ENCODE measurements at regions not wholly inside any gene's neighbourhood (a gene's known extent, or its start where the extent isn't known, plus 50 kb on each side); places are given as distances from the start of the nearest gene placed in this dataset.
A peak's percentile ranks its signal among the peaks of the same experiment; 100 is the strongest.
"Not testable (repeated sequence)": the region's sequence is repeated elsewhere in the genome, so short reads cannot be mapped to it uniquely, and the experiment has no call there.

GRCh38 chr2:78817430-78817829 is 208.1 kb upstream of the REG3G start:
- DNase-seq (ENCODE audit: low spot score): no peak

DNA sequence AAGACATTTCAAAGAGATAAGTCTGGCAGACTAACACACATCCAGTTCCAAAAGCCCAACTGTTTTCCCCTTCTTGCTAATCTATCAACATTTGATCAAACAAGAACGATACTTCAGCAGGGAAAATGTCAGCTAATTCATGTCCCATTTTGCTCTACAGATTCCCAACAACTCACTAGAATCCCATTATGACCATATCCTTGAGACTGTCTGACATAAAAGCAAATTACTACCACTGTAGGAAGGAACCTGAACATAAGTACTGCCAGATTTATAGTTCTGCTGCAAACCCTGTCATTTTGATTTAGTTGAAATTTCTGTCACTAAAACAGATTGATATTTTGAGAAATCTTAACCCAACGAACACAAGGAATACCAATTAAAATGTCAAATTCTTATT is 193.0 kb upstream of the REG3G start:
- DNase-seq (ENCODE audit: low spot score): no peak

DNA sequence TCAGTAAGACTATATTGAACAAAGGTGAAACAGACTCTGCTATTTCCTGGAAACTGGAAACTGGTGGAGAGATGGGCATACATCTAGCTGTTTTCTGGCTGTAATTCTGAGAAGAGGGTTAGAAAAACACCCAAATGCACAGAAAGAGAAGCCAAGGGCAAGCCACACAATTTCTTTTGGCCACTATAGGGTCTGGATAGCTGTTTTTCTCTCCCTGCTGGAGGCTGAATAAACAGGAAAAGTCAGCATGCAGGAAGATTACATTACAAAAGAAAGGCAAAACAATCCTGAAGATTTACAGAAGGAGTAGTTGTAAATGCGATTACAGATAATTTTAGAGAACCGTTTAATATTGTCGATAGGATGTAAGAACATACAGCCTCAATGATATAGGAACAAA is 186.2 kb upstream of the REG3G start:
- DNase-seq (ENCODE audit: low spot score): no peak

DNA sequence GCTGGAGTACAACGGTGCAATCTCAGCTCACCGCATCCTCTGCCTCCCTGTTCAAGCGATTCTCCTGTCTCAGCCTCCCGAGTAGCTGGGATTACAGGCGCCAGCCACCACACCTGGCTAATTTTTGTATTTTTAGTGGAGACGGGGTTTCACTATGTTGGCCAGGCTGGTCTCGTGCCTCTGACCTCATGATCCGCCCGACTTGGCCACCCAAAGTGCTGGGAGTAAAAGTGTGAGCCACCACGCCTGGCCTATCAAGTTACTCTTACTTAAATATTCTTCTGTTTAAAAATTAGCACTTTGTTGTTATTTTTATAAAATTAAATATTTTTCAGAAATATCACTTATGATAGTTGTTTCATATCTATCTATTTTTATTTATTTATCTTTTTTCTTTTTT is 185.2 kb upstream of the REG3G start:
- DNase-seq (ENCODE audit: low spot score): not testable (repeated sequence)

- peak; percentile 66 for DNase-seq (ENCODE audit: low spot score)
Measured at GRCh38 chr2:78845664-78846185, 179.8 kb upstream of the REG3G start.

- DNase-seq (ENCODE audit: low spot score): no peak
Measured at GRCh38 chr2:78861546-78861945, 164.0 kb upstream of the REG3G start.

GRCh38 chr2:78864205-78864604 is 161.3 kb upstream of the REG3G start:
- DNase-seq (ENCODE audit: low spot score): no peak

DNA sequence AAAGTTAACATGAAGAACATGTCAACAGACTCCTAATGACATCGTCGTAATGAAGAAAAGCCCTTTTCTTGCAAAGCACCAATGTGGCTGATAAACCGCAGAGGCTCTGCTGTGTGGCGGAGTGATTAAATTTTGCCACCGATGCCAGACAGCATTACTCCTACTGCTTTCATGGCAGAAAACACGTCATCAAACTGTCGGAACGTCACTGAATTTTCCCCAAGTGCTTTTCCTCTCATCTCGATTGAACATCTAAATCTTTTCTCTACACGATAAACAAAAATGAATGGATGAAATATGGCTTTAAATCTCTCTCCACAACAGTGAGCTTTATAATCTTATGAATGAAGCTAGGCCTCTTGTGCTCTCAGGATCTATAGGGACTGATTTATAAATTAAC is 159.8 kb upstream of the REG3G start:
- no peak for DNase-seq (ENCODE audit: low spot score)

GRCh38 chr2:78870343-78870967 is 155.0 kb upstream of the REG3G start:
- no peak for DNase-seq (ENCODE audit: low spot score)

DNA sequence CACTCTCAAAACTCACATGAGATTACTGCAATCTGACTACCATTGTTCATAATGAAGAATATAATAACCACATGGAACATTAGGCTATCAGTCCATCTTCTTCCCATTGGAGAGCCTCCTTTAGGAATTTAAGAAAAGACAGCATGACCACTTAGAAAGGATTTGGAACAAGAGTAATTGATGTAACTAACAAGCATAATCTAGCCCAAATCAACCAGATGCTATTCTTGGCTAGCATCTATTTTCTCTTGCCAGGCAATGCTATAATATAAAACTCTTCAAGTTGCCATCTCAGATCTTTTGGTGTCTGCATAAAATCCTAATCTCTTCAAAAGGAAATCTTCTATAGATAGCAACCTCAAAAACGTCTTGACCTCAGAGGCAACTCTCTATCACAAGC is 152.0 kb upstream of the REG3G start:
- no peak for DNase-seq (ENCODE audit: low spot score)

GRCh38 chr2:78876316-78876688 is 149.2 kb upstream of the REG3G start:
- DNase-seq (ENCODE audit: low spot score): no peak

DNA sequence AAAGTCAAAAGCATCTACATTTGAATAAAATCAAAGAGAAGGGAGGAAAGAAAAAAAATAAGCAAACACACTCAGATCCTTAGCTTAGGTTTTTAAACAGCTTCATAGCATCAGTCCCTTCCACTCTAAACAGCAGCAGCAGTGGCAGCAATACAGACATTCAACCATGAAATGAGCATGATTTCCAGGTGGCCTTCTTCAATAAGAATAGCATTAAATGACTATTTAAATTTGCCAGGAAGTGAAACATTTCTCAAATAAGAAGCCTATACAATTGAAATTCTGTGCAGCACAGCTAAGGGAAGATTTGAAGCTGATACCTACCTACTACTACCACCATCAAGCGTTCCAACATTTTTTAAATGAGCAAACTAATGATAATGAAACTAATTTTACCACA is 138.1 kb upstream of the REG3G start:
- no peak for DNase-seq (ENCODE audit: low spot score)

- no peak for DNase-seq (ENCODE audit: low spot score)
Measured at GRCh38 chr2:78890935-78891334, 134.6 kb upstream of the REG3G start.

DNA sequence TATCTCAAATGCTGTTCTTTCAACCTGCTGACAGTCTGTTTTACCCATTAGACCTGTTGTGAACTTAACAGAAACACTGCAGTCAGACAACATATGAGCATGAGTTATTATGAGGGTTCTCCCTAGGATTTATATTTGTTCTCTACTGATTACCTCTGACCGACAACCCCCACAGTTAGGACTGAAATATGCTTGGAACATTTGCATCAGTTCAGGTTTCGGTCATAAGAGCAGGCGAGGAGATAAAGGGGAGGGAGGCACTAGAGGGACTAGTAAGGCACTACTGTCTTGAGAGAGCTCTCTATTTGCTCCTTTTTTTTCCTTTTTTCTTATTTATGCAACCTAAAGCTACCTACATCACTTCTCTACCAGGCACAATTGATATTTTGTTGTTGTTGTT is 133.2 kb upstream of the REG3G start:
- DNase-seq (ENCODE audit: low spot score): no peak

- DNase-seq (ENCODE audit: low spot score): peak; percentile 80
Measured at GRCh38 chr2:78895022-78895421, 130.5 kb upstream of the REG3G start.

GRCh38 chr2:78896536-78896935 is 129.0 kb upstream of the REG3G start:
- no peak for DNase-seq (ENCODE audit: low spot score)

DNA sequence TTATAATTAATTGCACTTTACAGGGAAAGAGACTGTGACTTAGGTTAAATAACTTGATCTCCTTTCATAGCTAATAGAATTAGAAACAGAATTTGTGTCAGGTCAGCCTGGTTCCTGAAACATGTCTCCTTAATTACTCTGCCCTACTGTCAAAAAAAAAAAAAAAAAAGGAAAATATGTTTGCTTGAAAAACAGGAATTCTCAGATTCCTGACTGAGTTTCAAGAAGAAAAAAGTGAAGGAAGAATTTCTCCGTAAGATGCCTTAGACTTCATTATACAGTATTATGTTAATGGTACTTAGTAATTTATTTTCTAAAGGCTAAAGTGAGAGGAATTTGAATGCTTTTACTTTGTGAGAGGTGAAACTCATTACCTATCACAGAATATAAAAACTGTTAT is 118.4 kb upstream of the REG3G start:
- no peak for DNase-seq (ENCODE audit: low spot score)

- DNase-seq (ENCODE audit: low spot score): no peak
Measured at GRCh38 chr2:78908973-78909372, 116.5 kb upstream of the REG3G start.

- no peak for DNase-seq (ENCODE audit: low spot score)
Measured at GRCh38 chr2:78910376-78910775, 115.1 kb upstream of the REG3G start.

DNA sequence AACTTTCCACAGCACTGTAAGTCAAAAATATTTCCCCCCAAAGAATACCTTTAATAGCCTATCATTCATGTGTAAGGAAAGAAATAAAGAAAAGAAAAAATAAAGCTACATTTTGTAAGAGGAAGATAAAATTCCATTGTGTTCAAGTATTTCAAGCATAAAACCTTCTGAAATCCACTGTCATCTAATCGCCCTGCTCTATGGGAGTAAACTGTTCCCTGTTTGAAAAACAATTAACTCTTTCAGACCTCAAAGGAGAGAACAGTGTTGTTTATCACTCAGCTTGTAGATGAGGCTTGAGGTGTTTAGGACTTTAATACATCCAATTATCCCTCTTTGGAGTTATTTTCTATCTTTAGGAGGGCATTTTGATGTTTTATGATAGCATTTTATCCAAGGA is 112.2 kb upstream of the REG3G start:
- DNase-seq (ENCODE audit: low spot score): no peak

- DNase-seq (ENCODE audit: low spot score): no peak
Measured at GRCh38 chr2:78925258-78925657, 100.2 kb upstream of the REG3G start.

GRCh38 chr2:78928502-78928901 is 97.0 kb upstream of the REG3G start:
- DNase-seq (ENCODE audit: low spot score): no peak

DNA sequence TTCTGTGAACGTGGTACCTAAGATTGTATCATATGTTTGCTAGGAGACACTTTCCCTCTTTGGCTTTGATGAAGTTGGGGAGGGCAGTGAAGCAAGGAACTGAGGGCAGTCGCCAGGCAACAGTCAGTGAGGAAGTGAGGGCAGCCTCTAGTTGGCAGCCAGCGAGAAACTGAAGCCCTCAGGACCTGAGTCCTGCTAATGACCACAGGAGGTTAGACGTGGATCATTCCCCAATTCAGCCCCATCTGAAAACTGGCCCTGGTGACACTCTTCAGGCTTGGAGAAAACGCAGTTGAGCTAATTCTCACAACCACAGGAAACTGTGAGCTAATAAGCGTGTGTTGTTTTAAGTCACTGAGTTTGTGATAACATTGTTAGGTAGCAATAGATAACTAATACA is 84.5 kb upstream of the REG3G start:
- DNase-seq (ENCODE audit: low spot score): no peak

DNA sequence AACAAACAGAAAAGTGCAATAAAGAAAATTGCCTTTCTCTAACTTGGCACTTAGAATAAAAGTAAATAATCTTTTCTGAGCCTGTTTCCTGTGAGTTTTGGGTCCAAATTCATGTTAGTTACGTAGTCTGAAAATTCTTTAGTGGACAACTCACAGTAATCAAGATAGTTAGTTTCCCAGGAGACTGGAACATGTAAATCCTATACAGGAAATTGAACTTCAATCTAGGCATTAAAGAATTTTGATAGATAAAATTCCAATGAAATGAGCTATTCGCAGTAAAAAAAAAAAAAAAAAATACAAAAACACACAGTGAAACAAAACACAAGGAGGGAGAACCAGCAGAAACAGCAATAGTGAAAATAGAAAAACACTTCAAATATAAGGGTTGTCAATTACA is 83.8 kb upstream of the REG3G start:
- no peak for DNase-seq (ENCODE audit: low spot score)

DNA sequence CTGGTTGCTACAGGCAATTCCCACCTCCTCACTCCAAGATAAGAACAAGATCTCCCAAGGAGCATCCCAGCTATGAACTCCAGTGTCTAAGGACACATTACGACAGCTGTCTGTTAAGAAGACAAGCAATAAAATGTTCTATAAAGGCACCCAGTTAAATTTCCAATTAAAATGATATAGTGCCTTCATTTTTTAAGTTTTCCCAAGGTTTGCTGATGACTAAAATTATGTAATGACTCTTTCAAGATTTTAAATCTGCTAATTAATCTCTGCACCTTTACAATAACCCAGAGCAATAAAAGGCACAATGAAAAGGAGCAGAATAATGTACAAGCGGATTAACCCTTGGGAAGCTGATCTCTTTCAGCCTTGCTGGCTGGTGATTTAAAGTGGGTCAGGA is 61.6 kb upstream of the REG3G start:
- DNase-seq (ENCODE audit: low spot score): no peak
